Left forelimb (tissue), 1 donor: ENCODE measurements at regions not wholly inside any gene's neighbourhood (a gene's known extent, or its start where the extent isn't known, plus 50 kb on each side); places are given as distances from the start of the nearest gene placed in this dataset.

ENCODE experiments used
- DNase-seq: peaks from one replicate; pipeline ENCODE4 v3.0.0-alpha.2; 2018; ENCODE audit warnings: low spot score

GRCh38 chr2:153100151-153100550 lies 378.4 kb downstream of the RPRM start:
- no peak for DNase-seq

GRCh38 chr2:153098073-153098472 lies 379.7 kb downstream of the ARL6IP6 start:
- no peak for DNase-seq

GRCh38 chr2:153096272-153096671 lies 377.9 kb downstream of the ARL6IP6 start:
- DNase-seq, result no peak

- no peak for DNase-seq
Measured at GRCh38 chr2:153091344-153091743, 372.9 kb downstream of the ARL6IP6 start.

GRCh38 chr2:153079315-153079714 lies 360.9 kb downstream of the ARL6IP6 start:
- DNase-seq, result no peak

- DNase-seq, result no peak
Measured at GRCh38 chr2:153077311-153077710, 358.9 kb downstream of the ARL6IP6 start.

- no peak for DNase-seq
Measured at GRCh38 chr2:153074207-153074606, 355.8 kb downstream of the ARL6IP6 start.

GRCh38 chr2:153072813-153073212 lies 354.4 kb downstream of the ARL6IP6 start:
- DNase-seq, result no peak

- DNase-seq, result no peak
Measured at GRCh38 chr2:153072077-153072476, 353.7 kb downstream of the ARL6IP6 start.

GRCh38 chr2:153071090-153071489 lies 352.7 kb downstream of the ARL6IP6 start:
- no peak for DNase-seq

GRCh38 chr2:153068915-153069314 lies 350.5 kb downstream of the ARL6IP6 start:
- no peak for DNase-seq

- DNase-seq, result no peak
Measured at GRCh38 chr2:153068052-153068451, 349.6 kb downstream of the ARL6IP6 start.

- no peak for DNase-seq
Measured at GRCh38 chr2:153059338-153060052, 341.1 kb downstream of the ARL6IP6 start.

- no peak for DNase-seq
Measured at GRCh38 chr2:153057743-153058142, 339.3 kb downstream of the ARL6IP6 start.

- DNase-seq, result no peak
Measured at GRCh38 chr2:153055182-153055581, 336.8 kb downstream of the ARL6IP6 start.

- DNase-seq, result no peak
Measured at GRCh38 chr2:153052807-153053559, 334.6 kb downstream of the ARL6IP6 start.

GRCh38 chr2:153047220-153047619 lies 328.8 kb downstream of the ARL6IP6 start:
- DNase-seq, result no peak

- DNase-seq, result no peak
Measured at GRCh38 chr2:153043385-153043784, 325.0 kb downstream of the ARL6IP6 start.

GRCh38 chr2:153028626-153029025 lies 310.2 kb downstream of the ARL6IP6 start:
- no peak for DNase-seq

GRCh38 chr2:153027533-153027932 lies 309.1 kb downstream of the ARL6IP6 start:
- DNase-seq, result no peak

- no peak for DNase-seq
Measured at GRCh38 chr2:153020201-153020600, 301.8 kb downstream of the ARL6IP6 start.

GRCh38 chr2:153005071-153005730 lies 286.8 kb downstream of the ARL6IP6 start:
- no peak for DNase-seq

GRCh38 chr2:153004627-153005026 lies 286.2 kb downstream of the ARL6IP6 start:
- DNase-seq, result no peak
